Fibroblast of lung (primary cell): ENCODE measurements at regions not wholly inside any gene's neighbourhood (a gene's known extent, or its start where the extent isn't known, plus 50 kb on each side); places are given as distances from the start of the nearest gene placed in this dataset.

ENCODE experiments used
- CTCF ChIP-seq, 2 donors: IDR thresholded peaks in 1 of 2; conservative IDR thresholded peaks in 1 of 2; 1 replicate in 1 of 2; 2 replicates in 1 of 2; pipeline ENCODE4 v1.5.1; 2011 to 2012; ENCODE audit warnings: low read length in 2 of 2, control low read depth in 1 of 2, inconsistent platforms in 1 of 2, low read depth in 1 of 2, mild to moderate bottlenecking in 1 of 2
- EZH2 ChIP-seq: IDR thresholded peaks from 2 replicates; pipeline ENCODE4 v1.5.1; 2012; ENCODE audit warnings: low read length, control low read depth, mild to moderate bottlenecking; ENCODE audit errors: missing control alignments

- no peak for TF ChIP-seq CTCF (conservative IDR thresholded peaks at IDR 0.05 in 1 of 2, IDR thresholded peaks at IDR 0.05 in 1 of 2; ENCODE audit: low read depth in 1 of 2, low read length in 2 of 2)
- no peak for TF ChIP-seq EZH2
These were observed 60.6 kb upstream of the ACYP2 start for GRCh38 chr2:54054774-54055173.
